Testis (tissue), 2 donors: ENCODE measurements at regions not wholly inside any gene's neighbourhood (a gene's known extent, or its start where the extent isn't known, plus 50 kb on each side); places are given as distances from the start of the nearest gene placed in this dataset.

Experiments used
- POLR2A ChIP-seq: fragments of 450-650 bp; IDR thresholded peaks from one replicate; pipeline ENCODE4 v1.6.1; 2017; ENCODE audit warnings: antibody characterized with exemption, mild to moderate bottlenecking, moderate library complexity
- TF ChIP-seq, protein P1 (sequence below), 3 experiments: fragments of 450-650 bp in 2 of 3; fragments of 200-600 bp in 1 of 3; sonication (generic) in 1 of 3; IDR thresholded peaks; one replicate each; pipeline ENCODE4 v1.5.1; 2016 to 2019; ENCODE audit warnings: antibody characterized with exemption in 3 of 3, mild to moderate bottlenecking in 2 of 3, moderate library complexity in 1 of 3

DNA sequence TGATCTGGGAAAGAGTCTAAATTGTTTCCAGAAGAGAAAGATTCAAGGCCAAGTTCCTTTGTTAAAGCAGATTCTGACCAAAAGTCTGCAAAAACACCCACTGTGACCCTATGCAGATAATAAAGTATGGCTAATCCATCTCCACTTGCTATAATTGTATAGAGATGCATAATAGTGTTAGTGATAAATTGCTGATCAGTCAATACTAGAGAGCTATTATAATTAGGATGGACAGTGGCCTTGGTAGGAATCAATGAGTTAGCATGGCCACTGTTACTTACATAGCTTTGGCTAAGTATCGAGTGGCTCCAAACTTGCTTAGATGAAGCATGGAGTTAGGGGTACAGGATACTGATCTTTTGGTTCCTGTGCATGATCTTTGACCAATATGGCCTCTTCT lies 683.4 kb upstream of the MEF2C start:
- TF ChIP-seq, protein P1, sequence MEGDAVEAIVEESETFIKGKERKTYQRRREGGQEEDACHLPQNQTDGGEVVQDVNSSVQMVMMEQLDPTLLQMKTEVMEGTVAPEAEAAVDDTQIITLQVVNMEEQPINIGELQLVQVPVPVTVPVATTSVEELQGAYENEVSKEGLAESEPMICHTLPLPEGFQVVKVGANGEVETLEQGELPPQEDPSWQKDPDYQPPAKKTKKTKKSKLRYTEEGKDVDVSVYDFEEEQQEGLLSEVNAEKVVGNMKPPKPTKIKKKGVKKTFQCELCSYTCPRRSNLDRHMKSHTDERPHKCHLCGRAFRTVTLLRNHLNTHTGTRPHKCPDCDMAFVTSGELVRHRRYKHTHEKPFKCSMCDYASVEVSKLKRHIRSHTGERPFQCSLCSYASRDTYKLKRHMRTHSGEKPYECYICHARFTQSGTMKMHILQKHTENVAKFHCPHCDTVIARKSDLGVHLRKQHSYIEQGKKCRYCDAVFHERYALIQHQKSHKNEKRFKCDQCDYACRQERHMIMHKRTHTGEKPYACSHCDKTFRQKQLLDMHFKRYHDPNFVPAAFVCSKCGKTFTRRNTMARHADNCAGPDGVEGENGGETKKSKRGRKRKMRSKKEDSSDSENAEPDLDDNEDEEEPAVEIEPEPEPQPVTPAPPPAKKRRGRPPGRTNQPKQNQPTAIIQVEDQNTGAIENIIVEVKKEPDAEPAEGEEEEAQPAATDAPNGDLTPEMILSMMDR (IDR thresholded peaks at IDR 0.05), result no peak
- TF ChIP-seq POLR2A, result no peak
